Urothelium cell line (cell line): ENCODE measurements at regions not wholly inside any gene's neighbourhood (a gene's known extent, or its start where the extent isn't known, plus 50 kb on each side); places are given as distances from the start of the nearest gene placed in this dataset.
"Not testable (repeated sequence)": the region's sequence is repeated elsewhere in the genome, so short reads cannot be mapped to it uniquely, and the experiment has no call there.

Experiments
- DNase-seq: peaks from one replicate; pipeline ENCODE4 v3.0.0; 2011; ENCODE audit warnings: low spot score, mixed read lengths
- FAIRE-seq: peaks from 2 replicates; lab custom pipeline; 2011; peaks lifted over from hg19 to GRCh38; lab: Jason Lieb, UNC

- FAIRE-seq (no peak), DNase-seq (peak; percentile 70)
These were observed 55.1 kb downstream of the ID4 start for GRCh38 chr6:19892260-19892659.

GRCh38 chr6:19895866-19896692 is 58.9 kb downstream of the ID4 start:
- DNase-seq: no peak

GRCh38 chr6:19896693-19897010 is 59.5 kb downstream of the ID4 start:
- FAIRE-seq (no peak), DNase-seq (no peak)

More at GRCh38 chr6:19895866-19896692, 58.9 kb downstream of the ID4 start:
- FAIRE-seq: no peak

GRCh38 chr6:19898141-19898740 is 61.1 kb downstream of the ID4 start:
- no peak for FAIRE-seq
- DNase-seq: no peak

- FAIRE-seq: no peak
- no peak for DNase-seq
These were observed 65.0 kb downstream of the ID4 start for GRCh38 chr6:19902201-19902600.

- DNase-seq, FAIRE-seq: not testable (repeated sequence)
These were observed 67.2 kb downstream of the ID4 start for GRCh38 chr6:19904408-19904807.

- no peak for FAIRE-seq
- peak; percentile 22 for DNase-seq
These were observed 68.4 kb downstream of the ID4 start for GRCh38 chr6:19905584-19905983.

GRCh38 chr6:19906171-19906570 is 69.0 kb downstream of the ID4 start:
- DNase-seq (no peak), FAIRE-seq (no peak)

- DNase-seq: no peak
- FAIRE-seq: no peak
These were observed 74.1 kb downstream of the ID4 start for GRCh38 chr6:19911223-19911622.

- DNase-seq (no peak), FAIRE-seq (no peak)
These were observed 81.3 kb downstream of the ID4 start for GRCh38 chr6:19918436-19918835.

- no peak for FAIRE-seq
- DNase-seq: no peak
These were observed 84.6 kb downstream of the ID4 start for GRCh38 chr6:19921786-19922185.

GRCh38 chr6:19925533-19925932 is 88.4 kb downstream of the ID4 start:
- DNase-seq: no peak
- no peak for FAIRE-seq

GRCh38 chr6:19928461-19928860 is 91.3 kb downstream of the ID4 start:
- DNase-seq (no peak), FAIRE-seq (no peak)

GRCh38 chr6:19929312-19929711 is 92.1 kb downstream of the ID4 start:
- DNase-seq: no peak
- no peak for FAIRE-seq

GRCh38 chr6:19934996-19935591 is 97.9 kb downstream of the ID4 start:
- no peak for DNase-seq
- no peak for FAIRE-seq

- not testable (repeated sequence) for DNase-seq, FAIRE-seq
These were observed 102.2 kb downstream of the ID4 start for GRCh38 chr6:19939321-19939720.

- not testable (repeated sequence) for DNase-seq, FAIRE-seq
These were observed 102.8 kb downstream of the ID4 start for GRCh38 chr6:19939926-19940325.

GRCh38 chr6:19943042-19943441 is 105.9 kb downstream of the ID4 start:
- FAIRE-seq (no peak), DNase-seq (no peak)

GRCh38 chr6:19945843-19946358 is 108.7 kb downstream of the ID4 start:
- no peak for DNase-seq
- FAIRE-seq: no peak

GRCh38 chr6:19949155-19949554 is 112.0 kb downstream of the ID4 start:
- FAIRE-seq (no peak), DNase-seq (no peak)

- DNase-seq: no peak
- no peak for FAIRE-seq
These were observed 126.9 kb downstream of the ID4 start for GRCh38 chr6:19964115-19964514.

- DNase-seq (no peak), FAIRE-seq (no peak)
These were observed 131.0 kb downstream of the ID4 start for GRCh38 chr6:19968201-19968600.
